NB4 (cell line): ENCODE measurements at regions not wholly inside any gene's neighbourhood (a gene's known extent, or its start where the extent isn't known, plus 50 kb on each side); places are given as distances from the start of the nearest gene placed in this dataset.

Experiments
- TF ChIP-seq, protein P1 (sequence below): IDR thresholded peaks from one replicate; pipeline ENCODE4 v1.5.1; 2012; ENCODE audit warnings: low read depth, low read length
- TF ChIP-seq, protein P2 (sequence below): IDR thresholded peaks from 2 replicates; pipeline ENCODE4 v1.6.1; 2011; ENCODE audit warnings: low read depth, low read length

- TF ChIP-seq, protein P1, sequence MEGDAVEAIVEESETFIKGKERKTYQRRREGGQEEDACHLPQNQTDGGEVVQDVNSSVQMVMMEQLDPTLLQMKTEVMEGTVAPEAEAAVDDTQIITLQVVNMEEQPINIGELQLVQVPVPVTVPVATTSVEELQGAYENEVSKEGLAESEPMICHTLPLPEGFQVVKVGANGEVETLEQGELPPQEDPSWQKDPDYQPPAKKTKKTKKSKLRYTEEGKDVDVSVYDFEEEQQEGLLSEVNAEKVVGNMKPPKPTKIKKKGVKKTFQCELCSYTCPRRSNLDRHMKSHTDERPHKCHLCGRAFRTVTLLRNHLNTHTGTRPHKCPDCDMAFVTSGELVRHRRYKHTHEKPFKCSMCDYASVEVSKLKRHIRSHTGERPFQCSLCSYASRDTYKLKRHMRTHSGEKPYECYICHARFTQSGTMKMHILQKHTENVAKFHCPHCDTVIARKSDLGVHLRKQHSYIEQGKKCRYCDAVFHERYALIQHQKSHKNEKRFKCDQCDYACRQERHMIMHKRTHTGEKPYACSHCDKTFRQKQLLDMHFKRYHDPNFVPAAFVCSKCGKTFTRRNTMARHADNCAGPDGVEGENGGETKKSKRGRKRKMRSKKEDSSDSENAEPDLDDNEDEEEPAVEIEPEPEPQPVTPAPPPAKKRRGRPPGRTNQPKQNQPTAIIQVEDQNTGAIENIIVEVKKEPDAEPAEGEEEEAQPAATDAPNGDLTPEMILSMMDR = no peak
- TF ChIP-seq, protein P2, sequence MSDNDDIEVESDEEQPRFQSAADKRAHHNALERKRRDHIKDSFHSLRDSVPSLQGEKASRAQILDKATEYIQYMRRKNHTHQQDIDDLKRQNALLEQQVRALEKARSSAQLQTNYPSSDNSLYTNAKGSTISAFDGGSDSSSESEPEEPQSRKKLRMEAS = no peak
These were observed 768.2 kb upstream of the ACVR2A start for GRCh38 chr2:147076634-147077033.
